Thyroid gland (tissue), 4 donors: ENCODE measurements at regions not wholly inside any gene's neighbourhood (a gene's known extent, or its start where the extent isn't known, plus 50 kb on each side); places are given as distances from the start of the nearest gene placed in this dataset.
"Not testable (repeated sequence)": the region's sequence is repeated elsewhere in the genome, so short reads cannot be mapped to it uniquely, and the experiment has no call there.

Experiments used
- DNase-seq, 2 donors: peaks; one replicate each; pipeline ENCODE4 v3.0.0-alpha.2; 2019
- H3K27ac ChIP-seq, 3 donors: fragments of 200-600 bp; sonication (generic); 1 replicate in 2 of 3; 2 replicates in 1 of 3; pipeline ENCODE4 v1.5.1; 2016 to 2019; ENCODE audit warnings: mild to moderate bottlenecking in 1 of 3, moderate library complexity in 1 of 3
- H3K27me3 ChIP-seq: fragments of 200-600 bp; sonication (generic); one replicate; pipeline ENCODE4 v1.5.1; 2019
- H3K36me3 ChIP-seq, 2 donors: fragments of 200-600 bp; sonication (generic); one replicate each; pipeline ENCODE4 v1.5.1; 2016 to 2019
- H3K4me1 ChIP-seq, 2 donors: fragments of 200-600 bp; sonication (generic); one replicate each; pipeline ENCODE4 v1.5.1; 2017 to 2019
- H3K4me3 ChIP-seq, 3 donors: fragments of 200-600 bp; sonication (generic); replicated peaks in 1 of 3; 1 replicate in 2 of 3; 2 replicates in 1 of 3; pipeline ENCODE4 v1.5.1; 2016; ENCODE audit warnings: mild to moderate bottlenecking in 1 of 3
- H3K9me3 ChIP-seq: fragments of 200-600 bp; sonication (generic); one replicate; pipeline ENCODE4 v1.5.1; 2017
- CTCF ChIP-seq, 6 experiments: fragments of 200-600 bp in 3 of 6; fragments of 450-650 bp in 3 of 6; sonication (generic) in 3 of 6; IDR thresholded peaks; one replicate each; pipeline ENCODE4 v1.5.1; 2016 to 2019; ENCODE audit warnings: antibody characterized with exemption in 6 of 6, mild to moderate bottlenecking in 2 of 6, inconsistent platforms in 1 of 6, moderate library complexity in 1 of 6
- POLR2A ChIP-seq, 2 donors: fragments of 450-650 bp; IDR thresholded peaks; one replicate each; pipeline ENCODE4 v1.6.1; 2017; ENCODE audit warnings: antibody characterized with exemption in 2 of 2, mild to moderate bottlenecking in 2 of 2, moderate library complexity in 1 of 2
- WGBS, 2 donors: methylation state at CpG; one replicate each; pipeline ENCODE4 v1.1.5; 2017; 5-methylcytosine and 5-hydroxymethylcytosine counted together
- intact Hi-C: fragments of 100-400 bp; cut with DNase I; formaldehyde crosslinking; loops from one replicate; pipeline ENCODE4 v1.15.1; 2023

DNA sequence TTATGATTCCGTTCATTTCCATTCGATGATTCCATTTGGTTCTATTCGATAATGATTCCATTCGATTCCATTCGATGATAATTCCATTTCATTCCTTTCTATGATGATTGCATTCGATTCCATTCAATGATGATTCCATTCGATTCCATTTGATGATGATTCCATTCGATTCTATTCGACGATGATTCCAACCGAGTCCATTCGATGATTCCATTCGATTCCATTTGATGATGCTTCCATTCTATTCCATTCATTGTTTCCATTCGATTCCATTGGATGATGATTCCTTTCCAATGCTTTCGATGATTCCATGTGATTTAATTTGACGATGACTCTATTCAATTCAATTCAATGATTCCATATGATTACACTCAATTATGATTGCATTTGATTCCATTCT, 1093.5 kb downstream of the RPIA start:
- no peak overlapping the region for H3K4me3 ChIP-seq
- WGBS, 2 donors, result 81 to 83% methylated on average over 16 of the region's 16 CpGs
- peaks cover 2% of the 10 kb centered on the region for H3K9me3 ChIP-seq
- H3K27ac ChIP-seq, result no peak overlapping the region
- no peaks in the 10 kb centered on the region for H3K4me1 ChIP-seq
- no peak for DNase-seq
- intact Hi-C loops, result no loop called here
- H3K36me3 ChIP-seq, result no peaks in the 10 kb centered on the region
- no peak for TF ChIP-seq POLR2A (IDR thresholded peaks at IDR 0.05)
- TF ChIP-seq CTCF (IDR thresholded peaks at IDR 0.05), result no peak
- no peaks in the 10 kb centered on the region for H3K27me3 ChIP-seq

GRCh38 chr2:89785528-89785927, 1094.1 kb downstream of the RPIA start:
- H3K27ac ChIP-seq, intact Hi-C loops, H3K9me3 ChIP-seq, DNase-seq, H3K4me3 ChIP-seq, H3K36me3 ChIP-seq, H3K4me1 ChIP-seq, H3K27me3 ChIP-seq: not testable (repeated sequence)
- 80 to 81% methylated on average over 15 of the region's 15 CpGs for WGBS, 2 donors

- WGBS, 2 donors, result 76 to 79% methylated on average over 16 of the region's 16 CpGs
- not testable (repeated sequence) for H3K9me3 ChIP-seq, DNase-seq
Measured at GRCh38 chr2:89786642-89787041, 1095.2 kb downstream of the RPIA start.

DNA sequence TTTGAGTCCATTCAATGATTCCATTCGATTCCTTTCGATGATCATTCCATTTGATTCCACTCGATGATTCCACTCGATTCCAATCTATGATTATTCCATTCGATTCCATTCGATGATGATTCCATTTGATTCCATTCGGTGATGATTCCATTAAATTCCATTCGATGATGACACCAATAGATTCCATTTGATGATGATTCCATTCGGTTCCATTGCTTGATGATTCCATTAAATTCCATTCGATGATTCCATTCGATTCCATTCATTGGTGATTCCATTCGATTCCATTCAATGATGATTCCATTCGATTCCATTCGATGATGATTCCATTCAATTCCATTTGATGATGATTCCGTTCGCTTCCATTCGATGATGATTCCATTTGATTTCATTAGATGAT, 1104.1 kb downstream of the RPIA start:
- H3K36me3 ChIP-seq, intact Hi-C loops, H3K27ac ChIP-seq, H3K4me3 ChIP-seq, DNase-seq, H3K4me1 ChIP-seq, H3K27me3 ChIP-seq, H3K9me3 ChIP-seq: not testable (repeated sequence)
- whole genome bisulfite sequencing, 2 donors, result 82% methylated on average over 17 of the region's 17 CpGs

More at GRCh38 chr2:89786642-89787041, 1095.2 kb downstream of the RPIA start:
- H3K4me3 ChIP-seq, H3K36me3 ChIP-seq, H3K4me1 ChIP-seq, H3K27ac ChIP-seq, H3K27me3 ChIP-seq, intact Hi-C loops: not testable (repeated sequence)

DNA sequence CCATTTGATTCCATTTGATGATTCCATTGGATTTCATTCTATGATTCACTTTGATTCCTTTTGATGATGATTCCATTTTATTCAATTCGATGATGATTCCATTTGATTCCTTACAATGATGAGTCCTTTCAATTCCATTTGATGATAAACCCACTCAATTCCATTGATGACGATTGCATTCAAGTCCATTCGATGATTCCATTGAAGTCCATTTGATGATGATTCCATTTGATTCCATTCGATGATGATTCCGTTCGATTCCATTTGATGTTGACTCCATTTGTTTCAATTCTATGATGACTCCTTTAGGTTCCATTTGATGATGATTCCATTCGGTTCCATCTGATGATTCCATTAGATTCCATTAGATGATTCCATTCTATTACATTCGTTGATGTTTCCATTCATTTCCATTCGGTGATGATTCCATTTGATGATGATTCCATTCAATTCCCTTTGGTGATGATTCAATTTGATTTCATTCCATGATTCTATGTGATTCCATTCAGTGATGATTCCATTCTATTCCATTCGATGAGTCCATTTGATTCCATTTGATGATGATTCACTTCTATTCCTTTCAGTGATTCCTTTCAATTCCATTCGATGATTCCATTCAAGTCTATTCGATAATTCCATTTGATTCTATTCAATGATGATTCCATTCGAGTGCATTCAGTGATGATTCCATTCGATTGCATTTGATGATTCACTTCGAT, 1106.0 kb downstream of the RPIA start:
- Histone ChIP-seq H3K27me3 (no peaks in the 10 kb centered on the region), H3K36me3 (no peaks in the 10 kb centered on the region), H3K4me3 (no peak overlapping the region), H3K27ac (no peak overlapping the region), H3K4me1 (no peaks in the 10 kb centered on the region), H3K9me3 (no peaks in the 10 kb centered on the region)
- no peak for DNase-seq
- TF ChIP-seq POLR2A (IDR thresholded peaks at IDR 0.05), result no peak
- no peak for TF ChIP-seq CTCF (IDR thresholded peaks at IDR 0.05)
- 71 to 76% methylated on average over 15 of the region's 15 CpGs for WGBS, 2 donors
- intact Hi-C loops, result no loop called here

DNA sequence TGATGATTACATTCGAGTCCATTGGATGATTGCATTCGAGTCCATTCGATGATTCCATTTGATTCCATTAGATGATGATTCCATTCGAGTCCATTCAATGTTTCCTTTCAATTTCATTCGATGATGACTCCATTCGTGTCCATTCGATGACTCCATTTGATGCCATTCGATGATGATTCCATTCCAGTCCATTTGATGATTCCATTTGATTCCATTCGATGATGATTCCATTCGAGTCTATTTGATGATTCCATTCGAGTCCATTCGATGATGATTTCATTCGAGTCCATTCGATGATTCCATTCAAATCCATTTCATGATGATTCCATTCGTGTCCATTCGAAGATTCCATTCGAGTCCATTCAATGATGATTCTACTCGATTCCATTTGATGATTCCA, 1109.7 kb downstream of the RPIA start:
- H3K4me3 ChIP-seq, DNase-seq, H3K27me3 ChIP-seq, intact Hi-C loops, H3K36me3 ChIP-seq, H3K4me1 ChIP-seq, H3K9me3 ChIP-seq, H3K27ac ChIP-seq: not testable (repeated sequence)
- 72 to 75% methylated on average over 18 of the region's 18 CpGs for WGBS, 2 donors

DNA sequence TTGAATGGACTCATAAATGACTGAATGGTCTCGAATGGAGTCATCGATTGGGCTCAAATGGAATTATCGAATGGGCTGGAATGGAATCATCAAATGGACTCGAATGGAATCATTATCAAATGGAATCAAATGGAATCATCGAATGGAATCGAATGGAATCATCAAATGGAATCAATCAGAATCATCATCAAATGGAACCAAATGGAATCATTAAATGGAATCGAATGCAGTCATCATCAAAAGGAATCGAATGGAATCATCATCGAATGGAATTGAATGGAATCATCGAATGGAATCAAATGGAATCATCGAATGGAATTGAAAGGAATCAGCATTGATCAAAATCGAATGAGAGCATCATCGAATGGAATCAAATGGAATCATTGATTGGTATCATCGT, 1114.9 kb downstream of the RPIA start:
- H3K27ac ChIP-seq, H3K4me1 ChIP-seq, intact Hi-C loops, H3K4me3 ChIP-seq, H3K36me3 ChIP-seq, H3K27me3 ChIP-seq, DNase-seq, H3K9me3 ChIP-seq: not testable (repeated sequence)
- 73 to 77% methylated on average over 14 of the region's 14 CpGs for WGBS, 2 donors

- Histone ChIP-seq H3K4me1 (no peaks in the 10 kb centered on the region), H3K9me3 (no peaks in the 10 kb centered on the region), H3K36me3 (no peaks in the 10 kb centered on the region), H3K27ac (no peak overlapping the region), H3K27me3 (no peaks in the 10 kb centered on the region), H3K4me3 (no peak overlapping the region)
- no peak for DNase-seq
- intact Hi-C loops, result no loop called here
- WGBS, 2 donors, result 71 to 72% methylated on average over 11 of the region's 11 CpGs
- TF ChIP-seq CTCF (IDR thresholded peaks at IDR 0.05), result no peak
- no peak for TF ChIP-seq POLR2A (IDR thresholded peaks at IDR 0.05)
Measured at GRCh38 chr2:89811295-89811694, 1119.8 kb downstream of the RPIA start.

- 69 to 72% methylated on average over 14 of the region's 14 CpGs for WGBS, 2 donors
- DNase-seq, H3K27me3 ChIP-seq, intact Hi-C loops, H3K27ac ChIP-seq, H3K4me3 ChIP-seq, H3K36me3 ChIP-seq, H3K9me3 ChIP-seq, H3K4me1 ChIP-seq: not testable (repeated sequence)
Measured at GRCh38 chr2:89811910-89812309, 1120.4 kb downstream of the RPIA start.

DNA sequence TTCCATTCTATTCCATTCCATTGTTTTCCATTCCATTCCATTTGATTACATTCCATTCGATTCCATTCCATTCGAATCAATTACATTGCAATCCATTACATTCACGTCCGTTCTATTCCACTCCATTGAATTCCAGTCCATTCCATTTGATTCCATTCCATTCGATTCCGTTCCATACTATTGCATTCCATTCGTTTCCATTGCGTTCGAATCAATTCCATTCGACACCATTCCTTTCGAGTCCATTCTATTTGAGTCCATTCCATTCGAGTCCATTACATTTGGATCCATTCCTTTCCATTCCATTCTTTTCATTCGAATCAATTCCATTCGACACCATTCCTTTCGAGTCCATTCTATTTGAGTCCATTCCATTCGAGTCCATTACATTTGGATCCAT, 1122.9 kb downstream of the RPIA start:
- intact Hi-C loops, H3K9me3 ChIP-seq: not testable (repeated sequence)
- 81 to 86% methylated on average over 16 of the region's 16 CpGs for WGBS, 2 donors

More for the DNA sequence above, 1122.9 kb downstream of the RPIA start:
- not testable (repeated sequence) for H3K4me1 ChIP-seq, H3K4me3 ChIP-seq, H3K27ac ChIP-seq, H3K27me3 ChIP-seq, H3K36me3 ChIP-seq, DNase-seq
